Kasumi-1 (cell line): ENCODE measurements at regions not wholly inside any gene's neighbourhood (a gene's known extent, or its start where the extent isn't known, plus 50 kb on each side); places are given as distances from the start of the nearest gene placed in this dataset.
"Not testable (repeated sequence)": the region's sequence is repeated elsewhere in the genome, so short reads cannot be mapped to it uniquely, and the experiment has no call there.

ENCODE experiments used
- DNase-seq, 2 experiments: peaks; one replicate each; lab custom pipeline; 2025; lab: John Stamatoyannopoulos, UW

- DNase-seq, result no peak
Measured at GRCh38 chr1:65527707-65528503, 107.4 kb downstream of the LEPR start.

DNA sequence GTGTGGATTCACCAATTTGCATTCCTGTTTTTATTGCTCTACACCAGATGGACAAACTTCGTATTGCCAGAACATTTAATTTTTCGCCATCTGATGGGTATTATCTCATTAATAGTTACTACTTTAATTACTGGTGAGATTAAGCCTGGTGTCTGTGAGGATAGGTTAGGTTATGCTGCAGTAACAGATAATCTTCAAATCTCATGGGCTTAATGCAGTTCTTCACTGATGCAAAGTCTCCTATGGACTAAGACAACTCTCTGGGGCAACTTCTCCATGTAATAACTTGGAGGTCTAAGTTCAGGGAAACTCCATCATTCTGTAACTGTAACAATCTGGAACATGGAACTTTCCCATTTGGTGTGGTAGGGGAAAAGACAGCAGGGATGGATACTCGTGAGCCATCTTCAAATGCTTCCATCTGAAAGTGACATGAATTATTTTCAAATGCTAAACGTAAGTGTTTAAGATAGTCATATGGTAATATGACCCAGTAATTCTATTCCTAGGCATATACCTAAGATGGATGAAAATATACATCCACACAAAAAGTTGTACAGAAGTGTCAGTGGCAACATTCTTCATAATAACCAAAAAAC lies 111.6 kb downstream of the LEPR start:
- no peak for DNase-seq

- DNase-seq, result no peak
Measured at GRCh38 chr1:65535981-65536380, 115.5 kb downstream of the LEPR start.

DNA sequence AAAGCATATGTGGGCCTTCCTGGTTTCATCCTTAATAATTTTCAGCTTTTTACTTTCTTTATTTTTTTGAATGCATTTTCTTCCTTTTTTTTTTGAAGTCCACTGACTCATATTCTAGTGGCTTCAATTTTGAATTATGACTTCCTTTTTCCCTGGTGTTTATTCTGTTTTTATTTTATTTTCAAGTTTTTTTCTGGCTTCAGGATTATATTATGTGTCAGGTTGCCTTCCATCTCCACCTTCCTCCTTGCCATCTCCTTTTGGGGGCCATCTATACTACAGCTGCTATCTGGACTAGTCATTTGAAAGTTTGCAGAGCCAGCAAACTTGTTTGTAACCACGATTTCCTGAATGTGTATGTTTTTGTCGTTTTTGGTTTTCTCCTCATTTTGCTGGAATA lies 117.6 kb downstream of the LEPR start:
- peak in 1 of 2 experiments; percentile 2 for DNase-seq

DNA sequence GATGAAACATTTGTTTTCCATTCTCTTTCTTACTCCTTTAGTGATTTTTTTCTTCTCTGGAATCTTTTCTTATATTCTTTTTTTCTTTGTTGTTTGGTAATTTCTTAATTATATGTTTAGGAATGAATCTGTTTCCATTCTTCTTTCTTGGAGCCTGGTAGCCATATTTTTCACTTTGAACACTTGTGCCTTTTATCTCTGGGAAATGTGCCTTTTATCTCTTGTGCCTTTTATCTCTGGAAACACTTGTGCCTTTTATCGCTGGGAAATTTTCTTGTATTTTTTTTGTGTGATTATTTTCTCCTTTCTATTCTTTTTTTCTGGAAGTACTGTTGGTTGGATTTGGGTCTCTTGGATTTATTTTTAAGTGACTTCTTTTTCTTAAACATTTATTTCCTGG lies 118.2 kb downstream of the LEPR start:
- DNase-seq, result no peak

DNA sequence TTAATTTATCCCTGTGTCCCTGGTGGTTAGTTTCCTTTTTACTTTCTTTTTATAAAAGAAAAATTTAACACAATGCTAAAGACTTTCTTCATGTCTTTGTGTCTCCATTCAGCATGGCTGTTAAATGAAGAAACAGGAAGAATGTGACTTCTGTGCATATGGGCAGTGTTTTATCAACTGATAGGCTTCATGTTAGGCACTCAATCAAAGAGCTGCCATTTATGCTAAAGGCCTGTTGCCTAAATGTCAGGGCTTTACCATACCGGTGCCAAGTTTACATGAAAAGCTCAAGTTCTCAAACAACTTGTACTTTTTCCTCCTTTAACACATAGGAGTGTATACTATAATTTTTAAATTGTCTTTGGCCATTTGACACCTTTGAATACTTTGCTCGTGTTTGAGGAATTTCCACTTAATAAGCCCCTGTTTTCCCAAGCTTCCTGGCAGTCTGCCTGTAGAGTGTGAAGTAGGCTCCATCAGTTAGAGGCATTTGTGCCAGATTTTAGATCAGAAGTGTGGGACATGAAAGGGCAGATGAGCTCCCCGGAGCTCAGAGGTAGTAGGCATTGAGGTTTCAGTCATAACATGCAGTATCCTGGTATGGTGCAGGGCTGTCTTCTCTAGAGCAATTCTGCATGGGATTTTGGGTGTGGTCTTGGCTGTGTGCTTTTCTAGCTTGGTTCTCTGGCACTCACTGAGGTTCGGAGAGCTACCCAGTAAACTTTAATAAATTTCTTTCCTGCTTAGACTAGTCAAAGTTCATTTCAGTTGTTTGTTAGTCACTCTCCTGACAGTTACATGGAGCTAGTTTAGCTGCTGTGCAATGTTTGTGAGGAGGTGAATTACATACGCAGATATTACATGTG lies 119.0 kb downstream of the LEPR start:
- no peak for DNase-seq

- DNase-seq, result no peak
Measured at GRCh38 chr1:65541161-65541560, 120.7 kb downstream of the LEPR start.

DNA sequence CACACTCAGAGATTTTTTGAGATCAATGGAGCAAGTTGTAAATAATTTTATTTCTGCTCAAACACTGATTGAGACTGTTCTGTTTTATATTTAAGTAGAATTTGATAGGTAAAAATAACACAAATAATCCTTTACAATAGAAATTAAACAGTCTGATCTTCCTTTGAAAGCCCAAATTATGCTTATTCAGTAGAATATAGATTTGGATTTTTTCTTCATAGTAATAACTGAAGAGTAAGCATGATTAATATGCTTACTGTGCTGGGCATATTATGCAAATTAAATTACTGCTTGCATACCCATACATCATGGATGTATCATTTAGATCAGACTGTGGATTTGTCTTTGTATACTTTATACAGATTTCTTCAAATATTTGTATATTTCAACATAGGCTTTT lies 121.4 kb downstream of the LEPR start:
- no peak for DNase-seq

DNA sequence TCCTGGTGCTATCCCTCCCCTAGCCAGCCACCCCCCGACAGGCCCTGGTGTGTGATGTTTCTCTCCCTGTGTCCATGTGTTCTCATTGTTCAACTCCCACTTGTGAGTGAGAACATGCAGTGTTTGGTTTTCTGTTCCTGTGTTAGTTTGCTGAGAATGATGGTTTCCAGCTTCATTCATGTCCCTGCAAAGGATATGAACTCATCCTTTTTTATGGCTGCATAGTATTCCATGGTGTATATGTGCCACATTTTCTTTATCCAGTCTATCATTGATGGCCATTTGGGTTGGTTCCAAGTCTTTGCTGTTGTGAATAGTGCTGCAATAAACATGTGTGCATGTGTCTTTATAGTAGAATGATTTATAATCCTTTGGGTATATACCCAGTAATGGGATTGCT lies 122.1 kb downstream of the LEPR start:
- DNase-seq, result not testable (repeated sequence)

- DNase-seq, result not testable (repeated sequence)
Measured at GRCh38 chr1:65550306-65551010, 130.0 kb downstream of the LEPR start.

- DNase-seq, result not testable (repeated sequence)
Measured at GRCh38 chr1:65552484-65552883, 132.0 kb downstream of the LEPR start.

DNA sequence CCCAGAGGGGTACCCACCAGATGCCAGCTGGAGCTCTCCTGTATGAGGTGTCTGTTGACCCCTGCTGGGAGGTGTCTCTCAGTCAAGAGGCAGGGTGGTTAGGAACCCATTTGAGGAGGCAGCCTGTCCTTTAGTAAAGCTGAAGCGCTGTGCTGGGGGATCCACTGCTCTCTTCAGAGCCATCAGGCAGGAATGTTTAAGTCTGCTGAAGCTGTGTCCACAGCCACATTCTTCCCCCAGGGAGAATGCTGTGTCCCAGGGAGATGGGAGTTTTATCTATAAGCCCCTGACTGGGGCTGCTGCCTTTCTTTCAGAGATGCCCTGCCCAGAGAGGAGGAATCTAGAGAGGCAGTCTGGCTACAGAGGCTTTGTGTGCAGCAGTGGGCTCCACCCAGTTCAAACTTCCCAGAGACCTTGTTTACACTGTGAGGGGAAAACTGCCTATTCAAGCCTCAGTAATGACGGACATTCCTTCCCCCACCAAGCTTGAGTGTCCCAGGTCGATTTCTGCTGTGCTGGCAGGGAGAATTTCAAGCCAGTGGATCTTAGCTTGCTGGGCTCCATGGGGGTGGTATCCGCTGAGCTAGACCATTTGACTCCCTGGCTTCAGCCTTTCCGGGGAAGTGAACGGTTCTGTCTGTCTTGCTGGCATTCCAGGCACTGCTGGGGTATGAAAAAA lies 133.8 kb downstream of the LEPR start:
- not testable (repeated sequence) for DNase-seq

- no peak for DNase-seq
Measured at GRCh38 chr1:65554829-65555228, 134.4 kb downstream of the LEPR start.

GRCh38 chr1:65558215-65558614 lies 137.7 kb downstream of the LEPR start:
- no peak for DNase-seq

GRCh38 chr1:65564493-65564892 lies 144.0 kb downstream of the LEPR start:
- no peak for DNase-seq

DNA sequence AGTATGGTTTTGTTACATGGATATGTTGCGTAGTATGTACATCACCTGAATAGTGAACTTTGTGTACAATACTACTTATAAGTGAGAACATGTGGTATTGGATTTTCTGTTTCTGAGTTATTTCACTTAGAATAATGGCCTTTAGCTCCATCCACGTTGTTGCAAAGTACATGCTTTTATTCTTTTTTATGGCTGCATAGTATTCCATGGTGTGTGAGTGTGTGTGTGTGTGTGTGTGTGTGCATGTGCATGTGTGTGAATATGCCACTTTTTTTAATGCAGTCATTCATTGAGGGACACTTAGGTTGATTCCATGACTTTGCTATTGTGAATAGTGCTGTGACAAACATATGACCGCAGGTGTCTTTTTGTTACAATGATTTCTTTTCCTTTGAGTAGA lies 147.8 kb downstream of the LEPR start:
- no peak for DNase-seq

DNA sequence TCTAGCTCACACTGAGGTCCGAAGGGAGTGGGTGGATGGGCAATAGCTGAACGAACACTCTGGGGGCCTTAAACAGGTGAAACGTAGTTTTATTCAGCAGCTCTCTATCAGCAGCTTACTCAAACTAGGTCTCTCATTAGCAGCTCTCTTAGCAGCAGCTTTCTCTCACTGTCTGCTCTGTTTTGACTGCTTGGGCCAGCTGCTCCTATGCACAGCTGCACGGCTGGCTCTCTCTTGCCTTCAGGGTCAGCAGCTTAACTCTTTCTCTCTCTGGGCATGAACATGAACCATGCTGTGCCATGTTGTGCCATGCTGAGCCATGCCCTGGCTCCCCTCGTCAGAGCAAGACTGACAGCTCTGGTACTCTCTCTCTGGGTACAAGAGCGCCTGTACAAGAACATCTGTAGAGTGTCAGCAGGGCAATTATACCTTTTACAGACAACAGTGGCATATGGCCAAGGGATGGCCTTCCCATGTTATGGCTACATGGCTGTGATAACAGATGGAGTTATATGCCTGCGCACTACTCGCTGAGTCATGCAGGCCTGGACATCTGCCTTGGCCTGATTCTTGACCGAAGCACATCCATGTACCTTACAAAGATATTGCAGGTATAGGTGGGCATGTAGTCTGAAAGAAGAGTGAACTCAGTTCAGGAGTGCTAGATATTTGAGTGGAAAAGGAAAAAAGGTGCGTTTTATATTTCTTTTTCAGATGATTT lies 152.4 kb downstream of the LEPR start:
- no peak for DNase-seq

- DNase-seq, result no peak
Measured at GRCh38 chr1:65577278-65577677, 156.8 kb downstream of the LEPR start.

DNA sequence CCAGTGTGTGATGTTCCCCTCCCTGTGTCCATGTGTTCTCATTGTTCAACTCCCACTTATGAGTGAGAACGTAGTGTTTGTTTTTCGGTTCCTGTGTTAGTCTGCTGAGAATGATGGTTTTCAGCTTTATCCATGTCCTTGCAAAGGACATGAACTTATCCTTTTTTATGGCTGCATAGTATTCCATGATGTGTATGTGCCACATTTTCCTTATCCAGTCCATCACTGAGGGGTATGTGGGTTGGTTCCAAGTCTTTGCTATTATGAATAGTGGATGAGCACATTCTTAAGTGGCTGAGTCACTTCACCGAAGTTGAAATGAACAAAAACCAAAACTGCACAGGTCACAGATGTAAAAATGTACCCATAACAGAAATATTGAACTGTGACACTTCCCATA lies 157.5 kb downstream of the LEPR start:
- DNase-seq, result not testable (repeated sequence)

DNA sequence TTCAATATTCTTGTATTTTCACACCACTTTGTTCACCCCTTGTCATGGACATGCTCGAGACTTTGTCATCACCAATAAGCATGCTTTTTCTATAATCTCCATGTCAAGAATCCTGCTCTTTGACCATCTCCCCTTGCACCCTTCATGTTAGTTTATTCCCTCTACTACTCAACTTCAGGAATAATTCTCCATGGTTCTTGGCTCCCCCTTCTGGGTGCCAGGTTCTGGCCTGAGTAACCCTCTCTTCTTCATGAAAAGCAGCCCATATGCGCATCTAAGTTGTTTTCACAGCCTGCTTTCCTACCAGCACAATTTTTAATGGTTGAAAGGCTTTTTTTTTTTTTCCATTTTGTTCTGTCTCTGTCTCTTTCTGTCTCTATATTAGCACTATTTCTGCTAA lies 160.7 kb downstream of the LEPR start:
- no peak for DNase-seq

DNA sequence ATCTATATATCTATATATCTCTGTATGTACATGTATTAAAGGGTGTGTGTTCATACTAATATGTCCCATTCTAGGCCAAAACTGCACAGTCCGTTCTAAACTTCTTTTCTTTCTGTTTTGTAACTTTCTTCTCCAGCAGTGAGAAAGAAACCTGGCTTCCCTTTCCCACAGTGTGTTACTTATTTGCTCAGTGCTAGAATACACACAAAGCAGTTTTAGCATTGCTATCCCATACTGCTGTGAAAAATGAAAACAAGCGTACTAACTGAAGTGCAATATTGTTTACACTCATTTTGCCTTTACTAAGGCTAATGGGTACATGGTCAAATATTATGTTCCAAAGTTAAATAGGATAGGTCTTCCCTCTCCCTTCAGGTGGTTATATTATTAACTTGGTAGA lies 163.9 kb downstream of the LEPR start:
- DNase-seq, result no peak
